Bronchial epithelial cell (primary cell): ENCODE measurements at regions not wholly inside any gene's neighbourhood (a gene's known extent, or its start where the extent isn't known, plus 50 kb on each side); places are given as distances from the start of the nearest gene placed in this dataset.

ENCODE experiments used
- DNase-seq: peaks from one replicate; pipeline ENCODE4 v3.0.0-alpha.2; 2010; ENCODE audit warnings: low read depth
- FAIRE-seq: peaks from 2 replicates; lab custom pipeline; 2011; peaks lifted over from hg19 to GRCh38; lab: Jason Lieb, UNC
- H3K27me3 ChIP-seq: 2 replicates; pipeline ENCODE4 v1.5.1; 2011; ENCODE audit warnings: low read length; ENCODE audit not compliant: control insufficient read depth, insufficient read depth
- H3K36me3 ChIP-seq: 2 replicates; pipeline ENCODE4 v1.5.1; 2011; ENCODE audit warnings: low read length; ENCODE audit not compliant: control insufficient read depth, insufficient read depth
- H3K4me3 ChIP-seq: 2 replicates; pipeline ENCODE4 v1.5.1; 2011; ENCODE audit warnings: mild to moderate bottlenecking, low read depth, low read length, control low read depth
- CTCF ChIP-seq: IDR thresholded peaks from 2 replicates; pipeline ENCODE4 v1.5.1; 2011; ENCODE audit warnings: mild to moderate bottlenecking, moderate library complexity, low read length, control low read depth, inconsistent platforms; ENCODE audit not compliant: insufficient read depth, severe bottlenecking

DNA sequence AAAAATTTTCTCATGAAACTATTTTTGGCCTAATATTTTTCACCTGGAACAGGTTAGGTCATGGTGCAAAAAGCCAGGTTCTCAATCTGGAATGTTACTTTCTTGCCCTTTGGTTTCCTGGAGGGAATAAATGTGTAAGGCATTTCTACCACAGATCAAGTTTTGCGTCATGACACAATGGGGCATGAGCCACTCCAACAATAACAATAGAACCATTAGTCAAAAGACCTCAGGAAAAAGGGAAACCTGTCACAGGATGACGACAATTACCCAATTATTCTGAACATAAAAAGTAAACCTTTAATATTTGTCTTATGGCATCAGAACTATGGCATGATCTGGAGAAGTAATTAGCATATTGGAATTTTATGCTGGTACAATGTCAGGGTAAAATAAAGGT lies 88.2 kb upstream of the HNRNPA3 start:
- FAIRE-seq (no peak), DNase-seq (no peak)
- H3K27me3 ChIP-seq = peaks cover 2% of the 10 kb centered on the region
- H3K4me3 ChIP-seq = no peak overlapping the region
- TF ChIP-seq CTCF = no peak
- no peaks in the 10 kb centered on the region for H3K36me3 ChIP-seq

- no peak overlapping the region for H3K4me3 ChIP-seq
- no peak for DNase-seq
- H3K36me3 ChIP-seq = no peaks in the 10 kb centered on the region
- no peak for FAIRE-seq
- H3K27me3 ChIP-seq = peaks cover 2% of the 10 kb centered on the region
- TF ChIP-seq CTCF = no peak
Observed at GRCh38 chr2:177127821-177128220, 84.8 kb upstream of the HNRNPA3 start.

DNA sequence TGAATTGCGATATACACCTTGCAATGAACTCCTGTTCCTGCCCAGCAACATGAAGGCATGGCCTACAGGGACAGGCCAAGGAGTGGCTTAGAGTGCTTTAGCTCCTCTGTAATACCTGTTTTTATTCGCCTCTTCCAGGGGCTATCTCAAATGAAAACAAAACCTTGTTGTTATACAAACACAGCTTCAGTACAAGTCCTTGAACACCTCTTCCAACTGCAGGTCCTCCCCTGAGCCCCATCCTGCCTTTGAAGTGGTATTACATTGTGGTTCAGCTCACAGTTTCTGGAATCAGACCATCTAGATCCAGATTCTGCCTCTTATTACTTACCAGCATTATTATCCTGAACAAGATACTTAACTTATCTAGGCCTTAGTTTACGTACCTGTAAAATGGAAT lies 83.0 kb upstream of the HNRNPA3 start:
- peak; percentile 18 for FAIRE-seq
- no peak for TF ChIP-seq CTCF
- Histone ChIP-seq H3K27me3 (no peaks in the 10 kb centered on the region), H3K4me3 (no peak overlapping the region), H3K36me3 (no peaks in the 10 kb centered on the region)
- DNase-seq = no peak

DNA sequence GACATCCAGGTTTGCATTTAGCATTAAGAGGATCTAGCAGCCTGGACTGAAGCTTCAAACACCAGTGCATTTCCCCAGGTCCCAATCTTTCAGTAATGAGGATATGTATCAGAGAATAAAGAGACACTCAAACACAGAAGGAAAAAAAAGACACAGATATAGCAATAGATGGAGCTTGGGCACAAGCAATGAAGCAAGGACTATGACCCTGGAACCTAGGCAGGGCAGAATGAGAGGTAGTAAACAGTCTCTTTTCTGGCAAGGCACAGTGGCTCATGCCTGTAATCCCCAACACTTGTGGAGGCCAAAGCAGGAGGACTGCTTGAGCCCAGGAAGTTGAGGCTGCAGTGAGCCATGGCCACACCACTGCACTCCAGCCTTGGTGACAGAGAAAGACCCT lies 80.7 kb upstream of the HNRNPA3 start:
- no peak for TF ChIP-seq CTCF
- no peak for DNase-seq
- no peak for FAIRE-seq
- no peak overlapping the region for H3K4me3 ChIP-seq
- no peaks in the 10 kb centered on the region for H3K27me3 ChIP-seq
- H3K36me3 ChIP-seq = no peaks in the 10 kb centered on the region

GRCh38 chr2:177138823-177139222 lies 73.8 kb upstream of the HNRNPA3 start:
- no peak overlapping the region for H3K4me3 ChIP-seq
- DNase-seq (no peak), FAIRE-seq (no peak)
- TF ChIP-seq CTCF = no peak
- H3K36me3 ChIP-seq = no peaks in the 10 kb centered on the region
- H3K27me3 ChIP-seq = no peaks in the 10 kb centered on the region

DNA sequence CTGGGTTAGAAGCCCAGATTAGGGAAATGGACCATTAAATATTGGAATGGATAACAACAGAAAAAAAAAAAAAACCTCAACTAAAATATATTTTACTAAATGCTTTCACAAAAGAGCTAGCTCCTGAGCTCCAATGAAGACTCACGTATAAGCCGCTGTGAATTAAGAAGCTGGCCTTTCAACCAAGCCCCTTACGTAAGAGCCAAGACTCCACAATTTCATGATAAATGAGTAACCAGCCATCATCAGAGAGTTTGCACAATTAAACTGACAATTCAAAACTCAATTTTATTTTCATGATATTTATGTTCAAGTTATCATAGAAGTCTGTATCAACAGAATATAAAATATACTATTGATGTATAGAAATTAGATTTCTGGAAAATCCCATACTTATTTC lies 70.7 kb upstream of the HNRNPA3 start:
- DNase-seq (no peak), FAIRE-seq (no peak)
- Histone ChIP-seq H3K27me3 (no peaks in the 10 kb centered on the region), H3K4me3 (no peak overlapping the region), H3K36me3 (no peaks in the 10 kb centered on the region)
- no peak for TF ChIP-seq CTCF
